ENCODE measurements at regions not wholly inside any gene's neighbourhood (a gene's known extent, or its start where the extent isn't known, plus 50 kb on each side); places are given as distances from the start of the nearest gene placed in this dataset.

DNA sequence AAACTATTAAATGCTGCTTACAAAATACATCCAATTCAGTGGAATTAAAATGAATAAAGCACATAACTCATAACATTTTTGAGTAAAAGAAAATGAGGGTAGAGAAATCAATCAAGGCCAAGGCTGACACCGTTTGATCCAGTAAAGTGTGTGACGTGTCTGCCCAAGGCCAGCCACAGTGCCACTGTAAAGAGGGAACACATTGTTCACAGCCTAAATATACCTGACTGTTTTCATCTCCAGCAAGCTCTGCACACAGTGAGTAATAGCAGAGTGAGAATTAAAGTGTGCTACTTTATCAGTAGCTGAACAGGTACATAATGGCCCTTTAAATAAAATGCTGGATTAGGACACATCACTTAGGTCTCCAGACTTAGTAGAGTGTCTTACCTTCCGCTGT, 130.8 kb upstream of the DPP6 start:
- no peak overlapping the region for H3K4me3 Mint-ChIP-seq (ENCODE audit: unreplicated experiment)
- H3K9me3 Mint-ChIP-seq (ENCODE audit: unreplicated experiment), result peaks cover 5% of the 10 kb centered on the region
- no peak for DNase-seq (ENCODE audit: low read depth)
- no peaks in the 10 kb centered on the region for H3K4me1 Mint-ChIP-seq (ENCODE audit: low read depth, unreplicated experiment)
- H4K20me1 ChIP-seq (ENCODE audit: insufficient read depth, low read length), result no peaks in the 10 kb centered on the region
- TF ChIP-seq, protein P1, sequence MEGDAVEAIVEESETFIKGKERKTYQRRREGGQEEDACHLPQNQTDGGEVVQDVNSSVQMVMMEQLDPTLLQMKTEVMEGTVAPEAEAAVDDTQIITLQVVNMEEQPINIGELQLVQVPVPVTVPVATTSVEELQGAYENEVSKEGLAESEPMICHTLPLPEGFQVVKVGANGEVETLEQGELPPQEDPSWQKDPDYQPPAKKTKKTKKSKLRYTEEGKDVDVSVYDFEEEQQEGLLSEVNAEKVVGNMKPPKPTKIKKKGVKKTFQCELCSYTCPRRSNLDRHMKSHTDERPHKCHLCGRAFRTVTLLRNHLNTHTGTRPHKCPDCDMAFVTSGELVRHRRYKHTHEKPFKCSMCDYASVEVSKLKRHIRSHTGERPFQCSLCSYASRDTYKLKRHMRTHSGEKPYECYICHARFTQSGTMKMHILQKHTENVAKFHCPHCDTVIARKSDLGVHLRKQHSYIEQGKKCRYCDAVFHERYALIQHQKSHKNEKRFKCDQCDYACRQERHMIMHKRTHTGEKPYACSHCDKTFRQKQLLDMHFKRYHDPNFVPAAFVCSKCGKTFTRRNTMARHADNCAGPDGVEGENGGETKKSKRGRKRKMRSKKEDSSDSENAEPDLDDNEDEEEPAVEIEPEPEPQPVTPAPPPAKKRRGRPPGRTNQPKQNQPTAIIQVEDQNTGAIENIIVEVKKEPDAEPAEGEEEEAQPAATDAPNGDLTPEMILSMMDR (IDR thresholded peaks at IDR 0.05; ENCODE audit: insufficient read depth, low read depth, low read length), result no peak
- TF ChIP-seq EZH2 (IDR thresholded peaks at IDR 0.05; ENCODE audit: insufficient read depth, low read length), result no peak
- H3K36me3 Mint-ChIP-seq (ENCODE audit: low read depth, unreplicated experiment), result no peaks in the 10 kb centered on the region
- H3K27me3 ChIP-seq (ENCODE audit: insufficient read depth, low read length), result no peaks in the 10 kb centered on the region
- H3K27ac ChIP-seq (ENCODE audit: low read depth, low read length), result no peak overlapping the region
- FAIRE-seq, result no peak
- no peaks in the 10 kb centered on the region for H3K27me3 Mint-ChIP-seq (ENCODE audit: low read depth, unreplicated experiment)
- no peaks in the 10 kb centered on the region for H3K36me3 ChIP-seq (ENCODE audit: insufficient read depth, low read length)
- no peaks in the 10 kb centered on the region for H3K79me2 ChIP-seq (ENCODE audit: insufficient read depth, low read length)
- H3K9ac ChIP-seq (ENCODE audit: low read length), result no peak overlapping the region
- H3K9me3 ChIP-seq (ENCODE audit: insufficient read depth, low read depth, low read length), result peaks cover 19% of the 10 kb centered on the region
- no peaks in the 10 kb centered on the region for H3K4me1 ChIP-seq (ENCODE audit: insufficient read depth, low read length)
- no peak overlapping the region for H3K4me3 ChIP-seq (ENCODE audit: insufficient read depth, low read depth, low read length)
- no peak overlapping the region for H2AFZ ChIP-seq (ENCODE audit: low read depth, low read length)
- no peak overlapping the region for H3K27ac Mint-ChIP-seq (ENCODE audit: unreplicated experiment)
- no peak overlapping the region for H3K4me2 ChIP-seq (ENCODE audit: low read length)

- no peak overlapping the region for H3K4me2 ChIP-seq (ENCODE audit: low read length)
- no peaks in the 10 kb centered on the region for H4K20me1 ChIP-seq (ENCODE audit: insufficient read depth, low read length)
- no peak for TF ChIP-seq EZH2 (IDR thresholded peaks at IDR 0.05; ENCODE audit: insufficient read depth, low read length)
- TF ChIP-seq, protein P1 (IDR thresholded peaks at IDR 0.05; ENCODE audit: insufficient read depth, low read depth, low read length), result no peak
- no peaks in the 10 kb centered on the region for H3K4me1 ChIP-seq (ENCODE audit: insufficient read depth, low read length)
- Mint-ChIP-seq H3K4me1 (ENCODE audit: low read depth, unreplicated experiment) (peaks cover 4% of the 10 kb centered on the region), H3K4me3 (ENCODE audit: unreplicated experiment) (no peak overlapping the region), H3K9me3 (ENCODE audit: unreplicated experiment) (peaks cover 7% of the 10 kb centered on the region), H3K36me3 (ENCODE audit: low read depth, unreplicated experiment) (no peaks in the 10 kb centered on the region), H3K27ac (ENCODE audit: unreplicated experiment) (no peak overlapping the region), H3K27me3 (ENCODE audit: low read depth, unreplicated experiment) (no peaks in the 10 kb centered on the region)
- no peak overlapping the region for H3K9ac ChIP-seq (ENCODE audit: low read length)
- no peaks in the 10 kb centered on the region for H3K79me2 ChIP-seq (ENCODE audit: insufficient read depth, low read length)
- no peak overlapping the region for H3K4me3 ChIP-seq (ENCODE audit: insufficient read depth, low read depth, low read length)
- no peaks in the 10 kb centered on the region for H3K36me3 ChIP-seq (ENCODE audit: insufficient read depth, low read length)
- DNase-seq (ENCODE audit: low read depth) (no peak), FAIRE-seq (no peak)
- no peak overlapping the region for H2AFZ ChIP-seq (ENCODE audit: low read depth, low read length)
- no peaks in the 10 kb centered on the region for H3K27me3 ChIP-seq (ENCODE audit: insufficient read depth, low read length)
- H3K27ac ChIP-seq (ENCODE audit: low read depth, low read length), result no peak overlapping the region
- H3K9me3 ChIP-seq (ENCODE audit: insufficient read depth, low read depth, low read length), result peaks cover 3% of the 10 kb centered on the region
Observed at GRCh38 chr7:153930696-153931095, 121.5 kb upstream of the DPP6 start.

GRCh38 chr7:153934048-153934447, 118.2 kb upstream of the DPP6 start:
- Mint-ChIP-seq H3K9me3 (ENCODE audit: unreplicated experiment) (peaks cover 7% of the 10 kb centered on the region), H3K27me3 (ENCODE audit: low read depth, unreplicated experiment) (no peaks in the 10 kb centered on the region)
- H3K9me3 ChIP-seq (ENCODE audit: insufficient read depth, low read depth, low read length), result no peaks in the 10 kb centered on the region

More at GRCh38 chr7:153934048-153934447, 118.2 kb upstream of the DPP6 start:
- Histone ChIP-seq H3K4me2 (ENCODE audit: low read length) (no peak overlapping the region), H3K27ac (ENCODE audit: low read depth, low read length) (no peak overlapping the region), H3K27me3 (ENCODE audit: insufficient read depth, low read length) (no peaks in the 10 kb centered on the region), H3K79me2 (ENCODE audit: insufficient read depth, low read length) (no peaks in the 10 kb centered on the region), H3K36me3 (ENCODE audit: insufficient read depth, low read length) (no peaks in the 10 kb centered on the region), H3K9ac (ENCODE audit: low read length) (no peak overlapping the region), H2AFZ (ENCODE audit: low read depth, low read length) (no peak overlapping the region), H3K4me1 (ENCODE audit: insufficient read depth, low read length) (no peaks in the 10 kb centered on the region), H4K20me1 (ENCODE audit: insufficient read depth, low read length) (no peaks in the 10 kb centered on the region), H3K4me3 (ENCODE audit: insufficient read depth, low read depth, low read length) (no peak overlapping the region)
- H3K27ac Mint-ChIP-seq (ENCODE audit: unreplicated experiment), result no peak overlapping the region
- DNase-seq (ENCODE audit: low read depth) (no peak), FAIRE-seq (no peak)
- no peak overlapping the region for H3K4me3 Mint-ChIP-seq (ENCODE audit: unreplicated experiment)
- no peak for TF ChIP-seq EZH2 (IDR thresholded peaks at IDR 0.05; ENCODE audit: insufficient read depth, low read length)
- TF ChIP-seq, protein P1 (IDR thresholded peaks at IDR 0.05; ENCODE audit: insufficient read depth, low read depth, low read length), result no peak
- no peaks in the 10 kb centered on the region for H3K36me3 Mint-ChIP-seq (ENCODE audit: low read depth, unreplicated experiment)
- peaks cover 4% of the 10 kb centered on the region for H3K4me1 Mint-ChIP-seq (ENCODE audit: low read depth, unreplicated experiment)
